Activated naive CD4-positive, alpha-beta T cell treated with anti-CD3 and anti-CD28 coated beads for 36 hours (primary cell): ENCODE measurements at regions not wholly inside any gene's neighbourhood (a gene's known extent, or its start where the extent isn't known, plus 50 kb on each side); places are given as distances from the start of the nearest gene placed in this dataset.

Experiments used
- CTCF ChIA-PET: fragments of 350-600 bp; sonication (Branson Sonifier 250); formaldehyde crosslinking; loops from one replicate; lab custom pipeline; 2021; ENCODE audit warnings: antibody characterized with exemption; lab: Charles Lee
- DNase-seq: peaks from one replicate; pipeline ENCODE4 v3.0.0-alpha.2; 2020
- H3K27ac Mint-ChIP-seq: one replicate; pipeline ENCODE4 v1.8.0; 2021; ENCODE audit warnings: mild to moderate bottlenecking, mixed read lengths
- H3K27me3 Mint-ChIP-seq: one replicate; pipeline ENCODE4 v1.8.0; 2021; ENCODE audit warnings: low read depth, mixed read lengths
- H3K36me3 Mint-ChIP-seq: one replicate; pipeline ENCODE4 v1.8.0; 2021; ENCODE audit warnings: low read depth, mixed read lengths
- H3K4me1 Mint-ChIP-seq: one replicate; pipeline ENCODE4 v1.8.0; 2021; ENCODE audit warnings: low read depth, mixed read lengths
- H3K4me3 Mint-ChIP-seq: one replicate; pipeline ENCODE4 v1.8.0; 2021; ENCODE audit warnings: mild to moderate bottlenecking, moderate library complexity, mixed read lengths
- H3K9me3 Mint-ChIP-seq: one replicate; pipeline ENCODE4 v1.8.0; 2021; ENCODE audit warnings: mixed read lengths
- intact Hi-C: fragments of 100-400 bp; cut with micrococcal nuclease; formaldehyde crosslinking; loops from one replicate; pipeline ENCODE4 v1.15.1; 2023

DNA sequence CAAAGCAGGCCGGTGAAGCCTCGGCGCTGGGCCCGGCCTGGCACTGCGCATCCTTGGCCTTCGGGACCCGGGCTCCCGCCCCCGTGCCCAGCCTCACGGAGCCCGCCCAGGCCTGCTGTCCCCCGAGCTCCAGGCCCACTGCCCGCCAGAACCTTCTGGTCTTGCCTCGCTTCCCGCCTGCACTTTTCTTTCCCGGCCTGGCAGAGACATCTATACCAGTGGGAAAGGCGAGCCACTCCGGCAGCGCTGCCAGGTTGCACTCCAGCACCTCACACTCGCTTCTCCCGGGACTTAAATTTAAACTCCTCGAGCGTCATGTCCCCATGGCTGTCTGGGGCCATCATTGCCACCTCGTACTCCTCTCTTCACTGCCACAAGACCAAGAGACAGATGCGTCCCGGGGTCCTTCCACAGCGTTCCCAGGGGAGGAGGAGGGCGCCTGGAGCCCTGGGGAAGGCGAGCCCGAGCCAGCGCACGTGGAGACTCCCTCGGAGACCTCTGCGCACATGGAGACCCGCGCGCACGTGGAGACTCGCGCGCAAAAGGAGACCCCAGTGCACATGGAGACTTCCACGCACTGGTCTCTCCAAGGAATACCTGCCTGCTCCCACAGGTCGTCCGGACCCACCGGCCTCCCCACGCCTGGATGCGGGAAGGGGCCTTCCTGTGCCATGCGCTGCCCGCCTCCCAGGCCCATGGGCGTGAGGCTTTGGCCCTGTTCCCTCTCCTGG is 253.1 kb upstream of the SALL3 start:
- CTCF ChIA-PET = no interaction called here
- Mint-ChIP-seq H3K9me3 (no peaks in the 10 kb centered on the region), H3K27ac (no peak overlapping the region), H3K36me3 (no peaks in the 10 kb centered on the region), H3K4me3 (no peak overlapping the region), H3K27me3 (peaks cover 16% of the 10 kb centered on the region), H3K4me1 (no peaks in the 10 kb centered on the region)
- DNase-seq = no peak
- intact Hi-C loops = no loop called here

DNA sequence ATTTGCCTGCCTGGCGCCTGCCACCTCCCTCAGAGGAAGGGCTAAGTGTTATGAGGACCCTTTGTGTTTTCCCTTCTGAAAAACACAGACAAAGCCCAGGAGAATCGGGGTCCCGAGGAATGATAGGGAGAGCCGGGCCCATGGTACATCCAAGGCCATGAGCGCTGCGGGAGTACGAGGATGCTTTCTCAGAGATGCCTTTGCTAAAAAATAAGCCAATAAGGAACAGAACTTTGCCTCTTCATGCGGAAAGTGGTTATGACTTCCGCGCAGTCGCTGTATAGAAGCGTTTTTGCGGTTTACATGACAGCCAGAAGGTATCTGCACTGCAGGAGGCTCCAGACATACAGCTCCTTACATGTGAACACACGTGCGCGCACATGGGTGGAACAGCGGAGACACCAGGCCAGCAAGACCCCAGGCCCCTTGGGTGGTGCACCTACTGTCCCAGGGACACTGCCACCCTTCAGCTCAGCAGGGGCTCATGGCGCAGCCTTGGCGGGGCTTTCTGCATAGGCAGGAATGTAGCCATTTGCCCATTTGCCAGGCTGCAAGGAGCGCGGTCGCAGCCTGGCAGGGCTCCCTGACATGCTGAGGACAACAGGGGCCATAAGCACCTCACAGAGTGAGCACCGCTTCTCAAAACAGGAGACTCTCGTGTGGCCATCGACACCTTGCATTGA is 252.4 kb upstream of the SALL3 start:
- DNase-seq = no peak
- intact Hi-C loops = no loop called here
- Mint-ChIP-seq H3K9me3 (no peaks in the 10 kb centered on the region), H3K27ac (no peak overlapping the region), H3K27me3 (peaks cover 10% of the 10 kb centered on the region), H3K4me1 (no peaks in the 10 kb centered on the region), H3K36me3 (no peaks in the 10 kb centered on the region), H3K4me3 (no peak overlapping the region)
- CTCF ChIA-PET = no interaction called here

DNA sequence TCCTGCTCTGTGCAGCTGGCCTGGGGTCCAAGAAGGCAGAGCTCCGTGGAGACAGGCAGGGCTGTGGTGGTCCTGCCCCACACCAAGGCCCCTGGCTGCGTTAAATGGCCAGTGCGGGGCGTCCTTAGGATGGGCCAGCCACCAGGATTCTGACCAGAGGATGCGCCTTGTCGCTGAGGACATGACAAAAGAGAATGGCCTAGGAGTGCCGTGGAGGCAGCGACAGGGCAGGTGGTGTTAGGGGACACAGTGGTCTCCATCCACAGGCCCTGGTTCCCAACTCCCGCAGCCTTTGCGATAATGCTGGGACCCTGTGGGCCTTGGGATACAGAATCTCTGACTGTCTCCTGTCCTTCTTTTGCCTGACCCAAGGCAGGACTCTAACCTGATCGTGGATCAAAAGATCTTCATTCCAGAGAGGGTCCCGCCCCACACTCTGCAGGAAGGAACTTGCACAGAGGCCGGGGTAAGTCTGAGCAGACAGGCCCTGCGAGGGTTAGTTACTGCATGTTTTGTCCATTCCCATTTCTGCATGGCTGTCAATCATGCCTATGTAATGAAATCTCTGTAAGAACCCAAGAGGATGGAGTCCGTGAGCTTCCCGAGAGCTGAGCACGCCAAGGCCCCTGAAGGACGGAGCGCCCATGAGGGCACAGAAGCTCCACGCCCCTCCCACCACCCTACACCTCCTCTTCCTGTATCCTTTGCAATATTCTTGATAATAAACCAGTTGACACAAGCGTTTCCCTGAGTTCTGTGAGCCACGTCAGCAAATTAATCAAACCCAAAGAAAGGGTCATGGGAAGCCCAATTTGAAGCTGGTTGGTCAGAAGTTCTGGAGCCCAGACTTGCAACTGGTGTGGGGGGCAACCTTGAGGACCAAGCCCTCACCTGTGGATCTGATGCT is 251.5 kb upstream of the SALL3 start:
- Mint-ChIP-seq H3K27me3 (peaks cover 6% of the 10 kb centered on the region), H3K27ac (no peak overlapping the region), H3K9me3 (no peaks in the 10 kb centered on the region), H3K4me3 (no peak overlapping the region), H3K4me1 (no peaks in the 10 kb centered on the region), H3K36me3 (no peaks in the 10 kb centered on the region)
- CTCF ChIA-PET = no interaction called here
- intact Hi-C loops = no loop called here
- DNase-seq = no peak

DNA sequence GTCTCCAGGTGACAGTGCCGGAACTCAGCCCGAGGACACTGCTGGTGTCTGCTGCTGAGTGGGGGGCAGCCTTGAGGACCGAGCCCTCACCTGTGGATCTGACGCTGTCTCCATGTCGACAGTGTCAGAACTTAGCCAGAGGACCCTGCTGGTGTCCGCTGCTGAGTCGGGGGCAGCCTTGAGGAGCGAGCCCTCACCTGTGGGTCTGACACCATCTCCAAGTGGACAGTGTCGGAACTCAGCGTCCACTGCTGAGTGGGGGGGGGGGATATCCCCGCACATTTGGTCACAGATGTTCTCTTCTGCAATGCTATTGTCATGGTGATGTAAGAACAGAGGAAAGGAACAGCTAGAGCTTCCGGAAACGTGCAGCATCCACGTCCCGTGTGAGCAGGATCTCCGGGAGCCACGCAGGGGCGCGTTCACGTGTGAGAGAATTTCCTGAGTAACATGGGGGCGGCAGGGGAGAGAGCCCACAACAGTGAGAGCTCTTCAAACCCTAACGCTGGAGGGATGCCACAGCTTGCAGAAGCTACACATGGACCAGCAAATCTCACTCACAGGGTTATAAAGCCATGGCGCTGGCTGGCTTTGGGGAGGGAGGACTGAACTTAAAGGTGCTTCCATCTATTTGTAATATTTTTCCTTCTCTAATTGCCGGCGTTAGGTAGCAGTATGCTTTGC is 250.7 kb upstream of the SALL3 start:
- CTCF ChIA-PET = no interaction called here

DNA sequence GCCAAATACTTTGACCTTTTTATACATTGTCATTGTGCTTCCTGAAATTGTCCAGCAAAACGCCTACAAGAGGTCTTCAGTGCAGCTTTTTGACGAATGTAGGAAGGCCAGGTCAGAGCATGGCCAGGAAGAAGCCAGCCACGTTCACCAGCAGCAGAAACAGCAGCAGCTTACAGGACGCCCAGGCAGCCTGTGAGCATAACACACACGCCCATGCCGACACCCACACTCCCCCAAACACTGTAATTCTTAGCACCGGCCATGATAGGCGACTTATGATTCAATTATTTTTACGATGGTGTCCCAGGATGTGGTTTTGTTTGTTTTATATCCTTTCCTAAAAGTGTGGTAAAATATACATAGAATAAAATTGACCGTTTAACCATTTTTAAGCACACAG is 249.1 kb upstream of the SALL3 start:
- no peak overlapping the region for H3K27ac Mint-ChIP-seq
- intact Hi-C loops = no loop called here
- CTCF ChIA-PET = no interaction called here

More for the DNA sequence above, 250.7 kb upstream of the SALL3 start:
- Mint-ChIP-seq H3K4me1 (no peaks in the 10 kb centered on the region), H3K27me3 (peaks cover 4% of the 10 kb centered on the region), H3K27ac (no peak overlapping the region), H3K36me3 (no peaks in the 10 kb centered on the region), H3K4me3 (no peak overlapping the region), H3K9me3 (no peaks in the 10 kb centered on the region)
- intact Hi-C loops = no loop called here
- no peak for DNase-seq

DNA sequence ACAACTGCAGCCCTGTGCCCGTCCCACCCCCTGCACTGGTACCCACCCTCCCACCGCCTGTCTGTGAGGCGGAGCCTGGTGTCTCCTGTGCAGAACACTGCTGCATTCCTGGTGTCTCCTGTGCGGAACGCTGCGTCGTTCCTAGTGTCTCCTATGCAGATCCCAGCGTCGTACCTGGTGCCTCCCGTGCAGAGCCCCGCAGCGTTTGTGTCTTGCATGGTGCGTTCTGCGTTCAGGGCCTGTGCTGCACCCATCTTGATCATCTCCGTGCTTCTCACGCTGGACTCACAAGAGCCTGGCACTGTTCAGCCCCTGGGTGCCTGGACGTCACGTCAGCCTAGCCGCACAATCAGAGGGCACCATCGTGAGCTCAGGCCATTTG is 248.6 kb upstream of the SALL3 start:
- Mint-ChIP-seq H3K4me1 (no peaks in the 10 kb centered on the region), H3K36me3 (no peaks in the 10 kb centered on the region), H3K27ac (no peak overlapping the region), H3K4me3 (no peak overlapping the region), H3K27me3 (peaks cover 3% of the 10 kb centered on the region), H3K9me3 (no peaks in the 10 kb centered on the region)
- CTCF ChIA-PET = no interaction called here
- intact Hi-C loops = no loop called here
- no peak for DNase-seq

More for the DNA sequence above, 249.1 kb upstream of the SALL3 start:
- Mint-ChIP-seq H3K36me3 (no peaks in the 10 kb centered on the region), H3K27me3 (peaks cover 3% of the 10 kb centered on the region), H3K9me3 (no peaks in the 10 kb centered on the region), H3K4me1 (no peaks in the 10 kb centered on the region), H3K4me3 (no peak overlapping the region)
- DNase-seq = no peak

DNA sequence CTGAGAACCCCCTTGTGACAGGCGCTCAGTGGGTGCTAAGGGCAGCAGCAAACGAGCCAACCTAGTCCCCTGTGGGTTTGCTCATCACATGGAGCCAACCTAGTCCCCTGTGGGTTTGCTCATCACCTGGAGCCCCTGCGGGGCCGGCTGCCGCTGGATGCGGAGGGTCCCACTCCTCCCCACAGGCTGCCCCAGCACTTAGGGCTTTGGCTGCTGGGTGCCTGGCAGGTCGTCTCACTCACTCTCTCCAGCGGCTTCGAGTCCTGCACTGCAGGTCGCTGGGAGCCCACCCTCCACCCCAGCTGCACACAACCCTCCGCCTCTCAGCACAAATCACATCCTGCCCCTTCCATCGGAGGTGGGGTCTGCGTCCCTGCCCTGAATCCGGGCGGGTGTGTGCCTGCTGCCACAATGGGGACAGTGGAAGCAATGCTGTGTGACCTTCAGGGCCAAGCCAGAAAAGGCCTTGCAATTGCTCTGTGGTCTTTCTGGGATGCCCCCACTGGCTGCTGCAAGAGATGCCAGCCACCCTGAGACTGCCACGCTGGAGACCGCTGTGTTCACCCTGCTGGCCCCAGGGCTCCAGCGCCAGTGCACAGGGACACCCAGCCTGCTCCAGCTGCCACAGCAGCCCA is 248.1 kb upstream of the SALL3 start:
- no peak overlapping the region for H3K4me3 Mint-ChIP-seq

DNA sequence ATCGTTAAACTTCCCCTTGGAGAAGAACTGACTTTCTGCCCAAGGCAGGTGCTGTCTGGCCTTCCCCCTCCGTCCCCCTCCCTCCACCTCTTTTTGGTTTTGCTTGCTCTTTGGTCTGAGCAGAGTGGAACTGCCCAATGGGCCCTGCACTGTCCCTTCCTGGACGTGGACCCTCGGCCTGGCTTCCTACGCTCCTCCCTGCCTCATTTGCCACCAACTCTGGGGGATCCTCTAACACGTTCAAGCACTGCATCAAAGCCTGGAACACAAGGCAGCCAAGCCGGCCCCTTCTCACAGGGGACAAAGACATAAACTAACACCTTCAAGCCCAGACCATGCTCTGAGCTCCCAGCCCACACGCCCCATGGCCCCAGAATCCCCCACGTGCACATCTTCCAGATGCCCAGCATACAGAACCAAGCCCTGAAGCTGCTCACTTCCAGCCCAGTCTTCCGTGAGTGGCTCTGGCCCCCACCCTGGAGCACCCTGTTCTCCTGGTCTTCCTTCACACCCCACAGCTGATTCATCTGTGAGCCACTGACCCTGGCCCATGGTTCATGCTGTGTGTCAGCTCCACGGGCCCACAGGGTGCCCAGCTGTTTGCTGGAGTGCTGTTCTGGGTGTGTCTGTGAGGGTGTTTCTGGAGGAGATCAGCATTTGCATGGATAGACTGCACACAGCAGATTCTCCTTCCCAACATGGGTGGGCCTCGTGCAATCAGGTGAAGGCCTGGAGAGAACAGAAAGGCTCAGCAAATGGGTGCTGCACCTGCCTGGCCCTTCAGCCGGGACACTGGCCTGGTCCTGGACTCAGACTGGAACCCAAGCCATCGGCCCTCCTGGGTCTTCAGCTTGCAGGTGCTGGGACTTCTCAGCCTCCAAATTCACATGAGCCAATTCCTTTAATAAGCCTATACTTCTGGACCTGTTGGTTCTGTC is 247.1 kb upstream of the SALL3 start:
- CTCF ChIA-PET = no interaction called here

More for the DNA sequence above, 248.1 kb upstream of the SALL3 start:
- H3K9me3 Mint-ChIP-seq = no peaks in the 10 kb centered on the region
- intact Hi-C loops = no loop called here
- no peak for DNase-seq
- CTCF ChIA-PET = no interaction called here
- H3K4me1 Mint-ChIP-seq = no peaks in the 10 kb centered on the region
- H3K27ac Mint-ChIP-seq = no peak overlapping the region
- H3K36me3 Mint-ChIP-seq = no peaks in the 10 kb centered on the region
- H3K27me3 Mint-ChIP-seq = peaks cover 3% of the 10 kb centered on the region

DNA sequence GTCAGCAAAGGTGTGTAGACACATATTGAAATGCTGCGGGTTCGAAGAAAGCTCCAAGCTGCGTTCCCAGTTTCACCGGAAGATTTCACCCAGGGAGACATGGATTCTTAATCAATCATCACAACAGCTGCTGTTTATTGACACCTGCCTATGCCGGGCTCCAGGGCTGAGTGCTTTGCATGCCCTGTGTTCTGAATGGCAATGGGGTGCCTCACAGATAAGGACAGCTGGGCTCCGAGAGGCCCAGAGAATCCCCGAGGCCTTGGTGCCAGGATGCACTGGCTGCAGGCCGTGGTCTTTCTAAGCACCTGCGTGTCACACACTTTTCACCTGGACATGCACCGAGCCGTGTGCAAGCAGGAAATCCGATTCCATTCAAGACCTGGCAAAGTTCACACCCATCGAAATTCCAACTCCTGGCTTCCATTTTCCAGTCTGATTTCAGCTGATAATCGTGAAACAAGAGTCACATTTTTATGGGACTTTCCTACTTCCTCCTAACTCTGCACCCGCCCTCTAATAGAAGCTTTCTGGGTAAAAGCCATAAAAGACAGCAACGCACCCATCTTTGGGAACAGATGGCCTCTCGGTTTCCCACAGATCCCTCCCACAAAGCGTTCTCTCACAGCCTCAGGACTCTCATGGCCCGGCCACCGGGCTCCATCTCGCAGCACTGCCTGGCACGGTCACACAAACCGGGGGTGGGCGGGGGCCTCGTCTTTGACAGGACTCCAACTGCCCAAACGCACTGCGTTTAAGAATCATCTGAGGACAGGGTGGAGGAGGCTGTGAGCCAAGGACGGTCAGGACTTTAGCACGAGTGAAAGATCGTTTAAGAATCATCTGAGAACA is 245.6 kb upstream of the SALL3 start:
- no peaks in the 10 kb centered on the region for H3K36me3 Mint-ChIP-seq
- CTCF ChIA-PET = no interaction called here
- H3K4me3 Mint-ChIP-seq = no peak overlapping the region
- intact Hi-C loops = no loop called here
- no peak overlapping the region for H3K27ac Mint-ChIP-seq
- no peaks in the 10 kb centered on the region for H3K4me1 Mint-ChIP-seq
- no peak for DNase-seq
- H3K27me3 Mint-ChIP-seq = peaks cover 3% of the 10 kb centered on the region
- H3K9me3 Mint-ChIP-seq = no peaks in the 10 kb centered on the region

More for the DNA sequence above, 247.1 kb upstream of the SALL3 start:
- H3K4me1 Mint-ChIP-seq = no peaks in the 10 kb centered on the region
- H3K27me3 Mint-ChIP-seq = peaks cover 3% of the 10 kb centered on the region
- no peaks in the 10 kb centered on the region for H3K36me3 Mint-ChIP-seq
- no peak overlapping the region for H3K27ac Mint-ChIP-seq
- no peaks in the 10 kb centered on the region for H3K9me3 Mint-ChIP-seq
- intact Hi-C loops = no loop called here
- DNase-seq = no peak
- no peak overlapping the region for H3K4me3 Mint-ChIP-seq

DNA sequence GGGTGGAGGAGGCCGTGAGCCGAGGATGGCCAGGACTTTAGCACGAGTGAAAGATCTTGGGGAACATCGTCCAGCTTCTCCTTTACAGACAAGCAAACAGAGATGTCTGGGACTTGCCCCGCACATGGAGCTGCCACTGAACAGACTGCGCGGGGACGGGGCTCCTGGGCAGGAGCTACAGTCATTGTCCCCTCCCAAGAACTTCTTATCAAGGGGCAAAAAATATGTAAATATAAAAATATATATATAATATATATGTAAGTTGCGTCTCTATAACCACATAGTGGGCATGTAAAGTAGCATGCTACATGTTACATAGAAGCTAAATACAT is 245.0 kb upstream of the SALL3 start:
- CTCF ChIA-PET = no interaction called here
- Mint-ChIP-seq H3K4me1 (no peaks in the 10 kb centered on the region), H3K4me3 (no peak overlapping the region), H3K27me3 (peaks cover 3% of the 10 kb centered on the region), H3K27ac (no peak overlapping the region), H3K9me3 (no peaks in the 10 kb centered on the region), H3K36me3 (no peaks in the 10 kb centered on the region)
- no peak for DNase-seq
- intact Hi-C loops = no loop called here
